ENCODE measurements at regions not wholly inside any gene's neighbourhood (a gene's known extent, or its start where the extent isn't known, plus 50 kb on each side); places are given as distances from the start of the nearest gene placed in this dataset.

DNA sequence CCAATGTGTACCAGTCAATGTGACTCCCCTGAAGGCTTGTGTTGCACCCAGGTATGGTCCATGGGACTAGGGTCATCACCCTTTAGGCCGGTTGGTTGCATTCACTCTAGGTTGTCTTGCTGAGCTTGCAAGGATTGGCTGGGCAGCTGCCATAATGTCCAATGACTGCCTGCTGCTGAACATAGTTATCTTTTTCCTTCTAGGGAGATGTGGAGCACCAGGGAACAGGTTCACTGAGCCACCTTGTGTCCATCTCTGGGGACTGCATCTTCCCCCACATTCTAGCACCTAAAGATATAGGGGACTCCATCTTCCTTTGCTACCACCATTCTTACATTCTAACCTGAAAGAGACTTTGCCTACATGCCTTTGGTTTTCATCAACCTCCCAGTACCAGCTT lies 580.4 kb upstream of the TBL1XR1 start (continued):
- TF ChIP-seq MXI1 (conservative IDR thresholded peaks at IDR 0.05; ENCODE audit: poor library complexity, severe bottlenecking): no peak
- TF ChIP-seq SMC3 (conservative IDR thresholded peaks at IDR 0.05; ENCODE audit: poor library complexity): peak; percentile 62

DNA sequence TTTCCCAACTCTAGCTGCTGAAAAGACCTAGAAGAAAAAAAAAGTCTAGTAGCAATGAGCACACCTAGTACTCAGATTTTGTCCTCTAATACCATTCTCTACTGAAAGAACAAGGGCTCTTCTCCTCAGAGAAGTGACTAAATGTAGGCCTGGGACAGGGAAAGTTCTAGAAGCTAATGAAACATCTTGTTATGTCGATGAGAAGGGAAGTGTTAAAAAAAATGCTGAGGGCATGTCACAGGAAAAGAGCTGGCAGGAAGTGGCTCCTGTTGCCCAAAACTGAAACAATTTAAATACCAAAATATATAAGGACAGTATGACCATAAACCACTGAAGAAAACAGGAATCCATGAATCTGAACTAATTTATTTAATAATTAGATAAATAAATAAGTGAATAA lies 581.4 kb upstream of the TBL1XR1 start:
- Histone ChIP-seq H3K27ac (ENCODE audit: low read length) (no peak overlapping the region), H3K9me3 (ENCODE audit: low read length) (no peaks in the 10 kb centered on the region), H4K20me1 (ENCODE audit: insufficient read depth) (no peaks in the 10 kb centered on the region), H3K4me3 (ENCODE audit: low read length) (no peak overlapping the region), H3K4me2 (ENCODE audit: low read length) (no peak overlapping the region), H3K36me3 (ENCODE audit: insufficient read depth, low read length) (no peaks in the 10 kb centered on the region), H3K79me2 (replicated peaks; ENCODE audit: insufficient read depth, low read length) (no peaks in the 10 kb centered on the region), H2AFZ (ENCODE audit: low read depth, low read length) (no peak overlapping the region), H3K9me2 (ENCODE audit: insufficient read depth, low read length) (no peaks in the 10 kb centered on the region), H3K9ac (ENCODE audit: low read length) (no peak overlapping the region), H3F3A (ENCODE audit: insufficient read depth, low read length, poor library complexity, severe bottlenecking) (no peaks in the 10 kb centered on the region), H3K27me3 (ENCODE audit: insufficient read depth, low read depth, low read length) (no peaks in the 10 kb centered on the region)
- no peak for TF ChIP-seq TAF1 (IDR thresholded peaks at IDR 0.05; ENCODE audit: low read depth)
- TF ChIP-seq MXI1 (conservative IDR thresholded peaks at IDR 0.05; ENCODE audit: poor library complexity, severe bottlenecking): no peak
- TF ChIP-seq, protein P1, sequence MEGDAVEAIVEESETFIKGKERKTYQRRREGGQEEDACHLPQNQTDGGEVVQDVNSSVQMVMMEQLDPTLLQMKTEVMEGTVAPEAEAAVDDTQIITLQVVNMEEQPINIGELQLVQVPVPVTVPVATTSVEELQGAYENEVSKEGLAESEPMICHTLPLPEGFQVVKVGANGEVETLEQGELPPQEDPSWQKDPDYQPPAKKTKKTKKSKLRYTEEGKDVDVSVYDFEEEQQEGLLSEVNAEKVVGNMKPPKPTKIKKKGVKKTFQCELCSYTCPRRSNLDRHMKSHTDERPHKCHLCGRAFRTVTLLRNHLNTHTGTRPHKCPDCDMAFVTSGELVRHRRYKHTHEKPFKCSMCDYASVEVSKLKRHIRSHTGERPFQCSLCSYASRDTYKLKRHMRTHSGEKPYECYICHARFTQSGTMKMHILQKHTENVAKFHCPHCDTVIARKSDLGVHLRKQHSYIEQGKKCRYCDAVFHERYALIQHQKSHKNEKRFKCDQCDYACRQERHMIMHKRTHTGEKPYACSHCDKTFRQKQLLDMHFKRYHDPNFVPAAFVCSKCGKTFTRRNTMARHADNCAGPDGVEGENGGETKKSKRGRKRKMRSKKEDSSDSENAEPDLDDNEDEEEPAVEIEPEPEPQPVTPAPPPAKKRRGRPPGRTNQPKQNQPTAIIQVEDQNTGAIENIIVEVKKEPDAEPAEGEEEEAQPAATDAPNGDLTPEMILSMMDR (IDR thresholded peaks at IDR 0.05; ENCODE audit: poor library complexity, severe bottlenecking): no peak
- no peak for TF ChIP-seq EZH2 (IDR thresholded peaks at IDR 0.05; ENCODE audit: borderline replicate concordance, insufficient read depth, low read length, poor library complexity, severe bottlenecking)
- no peak for TF ChIP-seq EP300 (conservative IDR thresholded peaks at IDR 0.05; ENCODE audit: poor library complexity, severe bottlenecking)
- TF ChIP-seq, protein P2, sequence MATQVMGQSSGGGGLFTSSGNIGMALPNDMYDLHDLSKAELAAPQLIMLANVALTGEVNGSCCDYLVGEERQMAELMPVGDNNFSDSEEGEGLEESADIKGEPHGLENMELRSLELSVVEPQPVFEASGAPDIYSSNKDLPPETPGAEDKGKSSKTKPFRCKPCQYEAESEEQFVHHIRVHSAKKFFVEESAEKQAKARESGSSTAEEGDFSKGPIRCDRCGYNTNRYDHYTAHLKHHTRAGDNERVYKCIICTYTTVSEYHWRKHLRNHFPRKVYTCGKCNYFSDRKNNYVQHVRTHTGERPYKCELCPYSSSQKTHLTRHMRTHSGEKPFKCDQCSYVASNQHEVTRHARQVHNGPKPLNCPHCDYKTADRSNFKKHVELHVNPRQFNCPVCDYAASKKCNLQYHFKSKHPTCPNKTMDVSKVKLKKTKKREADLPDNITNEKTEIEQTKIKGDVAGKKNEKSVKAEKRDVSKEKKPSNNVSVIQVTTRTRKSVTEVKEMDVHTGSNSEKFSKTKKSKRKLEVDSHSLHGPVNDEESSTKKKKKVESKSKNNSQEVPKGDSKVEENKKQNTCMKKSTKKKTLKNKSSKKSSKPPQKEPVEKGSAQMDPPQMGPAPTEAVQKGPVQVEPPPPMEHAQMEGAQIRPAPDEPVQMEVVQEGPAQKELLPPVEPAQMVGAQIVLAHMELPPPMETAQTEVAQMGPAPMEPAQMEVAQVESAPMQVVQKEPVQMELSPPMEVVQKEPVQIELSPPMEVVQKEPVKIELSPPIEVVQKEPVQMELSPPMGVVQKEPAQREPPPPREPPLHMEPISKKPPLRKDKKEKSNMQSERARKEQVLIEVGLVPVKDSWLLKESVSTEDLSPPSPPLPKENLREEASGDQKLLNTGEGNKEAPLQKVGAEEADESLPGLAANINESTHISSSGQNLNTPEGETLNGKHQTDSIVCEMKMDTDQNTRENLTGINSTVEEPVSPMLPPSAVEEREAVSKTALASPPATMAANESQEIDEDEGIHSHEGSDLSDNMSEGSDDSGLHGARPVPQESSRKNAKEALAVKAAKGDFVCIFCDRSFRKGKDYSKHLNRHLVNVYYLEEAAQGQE (IDR thresholded peaks at IDR 0.05; ENCODE audit: borderline replicate concordance): no peak
- no peak for TF ChIP-seq RAD21 (conservative IDR thresholded peaks at IDR 0.05)
- no peak for TF ChIP-seq POLR2AphosphoS5 (IDR thresholded peaks at IDR 0.05)
- no peak for TF ChIP-seq SMC3 (conservative IDR thresholded peaks at IDR 0.05; ENCODE audit: poor library complexity)

DNA sequence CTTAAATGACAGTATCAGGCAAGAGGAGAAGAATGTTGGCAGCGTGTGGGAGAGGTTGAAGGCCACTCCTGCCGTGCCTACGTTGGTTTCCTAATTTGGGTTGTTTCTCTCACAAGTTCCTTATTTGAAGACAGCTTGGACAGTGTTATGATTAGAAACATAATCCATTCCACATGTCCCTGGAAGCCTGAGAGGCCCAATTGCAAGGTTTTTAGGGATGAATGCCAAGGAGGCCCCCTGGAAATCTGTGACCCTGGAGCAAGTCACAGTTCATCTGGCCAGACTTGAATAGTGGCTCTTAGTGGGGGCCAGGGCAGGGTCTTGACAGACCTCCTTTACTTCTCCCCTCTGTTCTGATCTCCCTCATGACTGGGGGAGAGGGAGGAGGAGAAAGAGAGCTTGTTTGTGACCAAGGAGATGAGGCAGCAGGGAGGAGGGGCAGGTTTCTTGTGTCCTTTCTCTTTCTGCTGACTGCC lies 584.4 kb upstream of the TBL1XR1 start:
- Histone ChIP-seq H3K36me3 (ENCODE audit: insufficient read depth, low read length) (no peaks in the 10 kb centered on the region), H3K9me2 (ENCODE audit: insufficient read depth, low read length) (no peaks in the 10 kb centered on the region), H3K4me3 (ENCODE audit: low read length) (no peak overlapping the region), H3K4me2 (ENCODE audit: low read length) (no peak overlapping the region), H2AFZ (ENCODE audit: low read depth, low read length) (no peak overlapping the region), H3K79me2 (replicated peaks; ENCODE audit: insufficient read depth, low read length) (no peaks in the 10 kb centered on the region), H3K27ac (ENCODE audit: low read length) (no peak overlapping the region), H3F3A (ENCODE audit: insufficient read depth, low read length, poor library complexity, severe bottlenecking) (no peaks in the 10 kb centered on the region), H3K9me3 (ENCODE audit: low read length) (no peaks in the 10 kb centered on the region), H3K27me3 (ENCODE audit: insufficient read depth, low read depth, low read length) (no peaks in the 10 kb centered on the region), H4K20me1 (ENCODE audit: insufficient read depth) (no peaks in the 10 kb centered on the region), H3K9ac (ENCODE audit: low read length) (no peak overlapping the region)
- no peak for TF ChIP-seq SMC3 (conservative IDR thresholded peaks at IDR 0.05; ENCODE audit: poor library complexity)
- no peak for TF ChIP-seq MXI1 (conservative IDR thresholded peaks at IDR 0.05; ENCODE audit: poor library complexity, severe bottlenecking)
- TF ChIP-seq EP300 (conservative IDR thresholded peaks at IDR 0.05; ENCODE audit: poor library complexity, severe bottlenecking): no peak
- TF ChIP-seq RAD21 (conservative IDR thresholded peaks at IDR 0.05): no peak
- TF ChIP-seq EZH2 (IDR thresholded peaks at IDR 0.05; ENCODE audit: borderline replicate concordance, insufficient read depth, low read length, poor library complexity, severe bottlenecking): no peak
- no peak for TF ChIP-seq POLR2AphosphoS5 (IDR thresholded peaks at IDR 0.05)
- TF ChIP-seq, protein P2 (IDR thresholded peaks at IDR 0.05; ENCODE audit: borderline replicate concordance): no peak
- TF ChIP-seq TAF1 (IDR thresholded peaks at IDR 0.05; ENCODE audit: low read depth): no peak
- TF ChIP-seq, protein P1 (IDR thresholded peaks at IDR 0.05; ENCODE audit: poor library complexity, severe bottlenecking): no peak

All from neural cell (in vitro differentiated cells).